Sciatic nerve (tissue), 2 donors: ENCODE measurements at regions not wholly inside any gene's neighbourhood (a gene's known extent, or its start where the extent isn't known, plus 50 kb on each side); places are given as distances from the start of the nearest gene placed in this dataset.
"Not testable (repeated sequence)": the region's sequence is repeated elsewhere in the genome, so short reads cannot be mapped to it uniquely, and the experiment has no call there.

Experiments
- ATAC-seq: fragments of 200-7000 bp; cut with Tn5 transposase; one replicate; pipeline ENCODE4 v1.9.1; 2020; ENCODE audit warnings: mild to moderate bottlenecking, moderate library complexity
- DNase-seq: peaks from one replicate; pipeline ENCODE4 v3.0.0-alpha.2; 2020; ENCODE audit warnings: low spot score
- intact Hi-C: fragments of 100-400 bp; cut with DNase I; formaldehyde crosslinking; loops from one replicate; pipeline ENCODE4 v1.14.2; 2022
- donor health status: DM: no; HTN: no; CAD: no.
- donor health status: DM: no; HTN: no; CAD: no.

GRCh38 chr20:18876394-18876793, 62.8 kb downstream of the SCP2D1 start:
- ATAC-seq, intact Hi-C loops, DNase-seq: not testable (repeated sequence)

GRCh38 chr20:18879262-18879661, 65.7 kb downstream of the SCP2D1 start:
- ATAC-seq (no peak), DNase-seq (no peak)
- intact Hi-C loops = no loop called here

DNA sequence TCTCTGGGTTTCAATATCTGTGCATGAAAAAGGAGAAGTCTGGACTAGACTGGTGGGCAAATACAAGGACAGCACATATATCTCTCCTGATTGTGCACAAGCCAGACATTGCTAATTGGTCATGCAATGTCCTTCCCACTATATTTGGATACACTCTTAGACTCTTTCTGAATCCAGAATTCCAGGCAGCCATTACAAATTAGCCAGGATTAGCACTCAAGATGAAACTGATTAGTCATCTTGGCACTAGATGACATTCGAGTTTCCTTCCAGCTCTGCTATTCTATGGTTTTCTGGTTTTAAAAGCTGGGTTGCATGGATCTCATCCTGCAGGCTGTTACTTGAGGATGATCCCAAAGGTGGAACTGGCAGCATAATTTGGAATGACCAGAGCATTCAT, 73.2 kb downstream of the SCP2D1 start:
- ATAC-seq (no peak), DNase-seq (no peak)
- intact Hi-C loops = no loop called here

DNA sequence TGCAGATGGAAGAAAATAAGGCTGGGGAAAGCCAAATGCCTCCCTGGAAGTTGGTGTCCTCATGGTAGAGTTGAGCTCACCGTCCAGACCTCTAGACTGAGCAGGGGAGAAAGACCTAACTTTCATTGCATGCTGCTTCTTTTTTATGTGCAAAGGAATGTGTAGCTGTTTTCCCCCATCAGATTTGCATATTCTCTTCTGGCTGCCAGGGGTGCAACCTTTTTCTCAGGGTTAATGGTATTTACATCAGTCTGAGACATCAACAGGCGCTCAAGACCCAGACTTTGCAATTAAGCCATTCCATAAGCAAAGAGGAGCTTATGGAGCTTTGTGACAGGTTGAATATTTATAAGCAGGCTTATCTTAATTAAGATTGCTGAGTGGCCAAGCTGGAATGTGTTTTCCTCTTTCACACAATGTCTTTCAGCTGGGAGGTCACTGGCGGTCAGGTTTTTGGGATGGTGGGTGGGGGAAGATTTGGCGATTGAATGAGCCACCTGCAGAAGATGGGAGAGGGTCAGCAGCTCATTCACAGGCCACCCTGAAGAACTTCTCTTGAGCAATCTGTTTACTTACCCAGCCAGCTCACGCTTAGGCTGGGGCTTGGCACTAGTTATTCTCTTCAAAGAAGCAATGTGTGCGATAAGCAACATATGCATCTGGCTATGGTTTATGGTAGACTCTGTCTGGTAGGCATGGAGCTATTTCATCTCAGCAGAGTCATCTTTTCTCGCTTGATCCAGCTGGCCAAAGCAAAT, 88.6 kb downstream of the SCP2D1 start:
- intact Hi-C loops = no loop called here
- ATAC-seq (no peak), DNase-seq (no peak)

GRCh38 chr20:18904192-18904591, 90.6 kb downstream of the SCP2D1 start:
- DNase-seq (no peak), ATAC-seq (no peak)
- intact Hi-C loops = no loop called here

- ATAC-seq (peak; percentile 55), DNase-seq (no peak)
- intact Hi-C loops = no loop called here
Measured at GRCh38 chr20:18904624-18905023, 91.0 kb downstream of the SCP2D1 start.

DNA sequence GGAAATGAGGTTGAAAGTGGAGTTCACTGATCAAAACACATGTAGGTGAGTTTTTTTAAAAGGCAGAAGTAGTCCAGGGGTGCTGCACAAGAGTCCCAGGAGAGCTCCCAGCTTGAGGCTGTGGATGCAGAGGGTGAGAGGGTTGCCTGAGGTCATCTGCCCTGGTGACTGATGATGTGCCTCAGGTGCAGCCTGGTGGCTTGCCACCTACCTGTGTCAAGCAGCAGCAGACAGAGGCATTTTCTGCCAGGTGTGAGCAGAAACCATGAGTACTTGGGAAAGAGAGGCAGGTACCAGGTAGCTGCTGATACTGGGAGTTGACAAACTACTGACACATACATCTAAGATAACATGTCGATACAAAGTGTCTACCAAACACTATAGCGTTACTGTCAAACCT, 92.5 kb downstream of the SCP2D1 start:
- intact Hi-C loops = no loop called here
- no peak for ATAC-seq
- DNase-seq = no peak

DNA sequence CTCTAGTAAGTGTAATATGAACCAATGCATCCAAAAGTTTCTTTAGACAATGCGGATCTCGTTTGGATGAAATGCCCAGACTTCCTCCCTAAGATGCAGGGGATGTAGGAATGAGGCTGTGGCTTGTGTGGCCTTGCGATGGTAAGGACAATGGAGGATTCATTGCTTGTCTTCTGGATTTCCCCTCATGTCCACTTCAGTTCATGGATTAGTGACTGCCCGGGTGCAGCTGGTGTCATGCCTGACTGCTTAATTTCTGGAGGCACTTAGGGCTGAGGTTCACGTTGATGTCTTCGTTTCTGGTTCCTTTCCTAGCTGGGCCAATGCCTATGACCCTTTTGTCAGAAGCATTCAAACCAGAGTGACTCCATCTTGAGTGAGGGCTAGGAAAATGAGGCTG, 93.8 kb downstream of the SCP2D1 start:
- ATAC-seq (no peak), DNase-seq (no peak)
- intact Hi-C loops = no loop called here

DNA sequence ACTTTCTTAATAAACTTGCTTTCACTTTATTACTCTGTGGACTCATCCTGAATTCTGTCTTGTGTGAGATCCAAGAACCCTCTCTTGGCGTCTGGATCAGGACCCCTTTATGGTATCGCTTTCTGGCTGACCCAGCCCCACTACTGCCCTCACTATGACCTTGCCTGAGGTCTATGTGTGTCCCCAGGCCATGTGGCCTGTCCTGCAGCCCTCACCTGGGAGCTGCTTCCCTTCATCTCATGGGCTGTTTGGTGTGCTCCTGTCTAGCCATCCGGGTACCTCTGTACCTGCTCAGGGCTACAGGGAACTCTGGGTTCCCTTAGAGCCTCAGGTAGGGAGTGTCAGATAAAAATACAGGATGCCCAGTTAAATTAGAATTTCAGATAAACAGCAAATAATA, 94.5 kb downstream of the SCP2D1 start:
- intact Hi-C loops = no loop called here
- no peak for DNase-seq
- ATAC-seq = no peak

GRCh38 chr20:18909254-18909653, 95.7 kb downstream of the SCP2D1 start:
- no peak for DNase-seq
- ATAC-seq = no peak
- intact Hi-C loops = no loop called here

DNA sequence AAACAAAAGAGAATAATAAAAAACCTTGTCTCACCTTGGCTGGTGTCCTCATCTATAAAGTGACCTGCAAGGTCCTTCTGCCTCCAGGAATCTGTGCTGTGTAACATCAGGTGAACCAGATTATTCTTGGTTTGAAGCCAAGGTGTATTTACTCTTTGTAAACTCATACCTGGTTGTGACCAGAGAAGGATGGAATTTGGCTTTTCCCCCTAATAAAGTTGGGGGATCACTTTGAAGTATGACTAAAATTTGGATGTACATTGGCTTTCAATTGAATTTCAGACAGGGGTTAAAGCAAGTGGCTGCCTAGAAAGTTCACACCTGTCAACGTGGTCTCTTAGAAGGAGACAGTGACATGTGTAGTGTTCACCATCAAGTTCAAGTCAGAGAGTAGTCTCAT, 100.1 kb downstream of the SCP2D1 start:
- intact Hi-C loops = no loop called here
- no peak for DNase-seq
- ATAC-seq = no peak

DNA sequence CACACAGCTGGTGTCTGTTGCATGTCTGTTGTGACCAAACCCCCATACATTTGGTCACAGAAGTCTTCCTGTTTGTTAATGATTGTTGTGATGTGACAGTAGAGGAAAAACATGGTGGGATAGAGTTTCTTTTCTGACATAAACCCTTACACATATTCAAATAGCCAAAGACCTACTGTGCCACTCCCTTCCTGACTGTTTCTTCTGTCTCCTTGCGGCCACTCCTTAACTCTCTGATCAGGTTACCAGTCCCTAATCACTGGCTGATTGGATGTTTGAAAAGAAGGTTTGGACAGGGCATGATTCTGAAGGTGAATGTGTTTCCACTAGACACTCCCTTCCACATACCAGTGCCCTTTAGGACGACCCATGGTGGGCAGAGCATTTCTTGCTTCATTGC, 101.2 kb downstream of the SCP2D1 start:
- intact Hi-C loops = no loop called here
- ATAC-seq = no peak

GRCh38 chr20:18916886-18917750, 103.5 kb downstream of the SCP2D1 start:
- intact Hi-C loops = no loop called here
- ATAC-seq = no peak
- DNase-seq = no peak

More for the DNA sequence above, 101.2 kb downstream of the SCP2D1 start:
- no peak for DNase-seq

DNA sequence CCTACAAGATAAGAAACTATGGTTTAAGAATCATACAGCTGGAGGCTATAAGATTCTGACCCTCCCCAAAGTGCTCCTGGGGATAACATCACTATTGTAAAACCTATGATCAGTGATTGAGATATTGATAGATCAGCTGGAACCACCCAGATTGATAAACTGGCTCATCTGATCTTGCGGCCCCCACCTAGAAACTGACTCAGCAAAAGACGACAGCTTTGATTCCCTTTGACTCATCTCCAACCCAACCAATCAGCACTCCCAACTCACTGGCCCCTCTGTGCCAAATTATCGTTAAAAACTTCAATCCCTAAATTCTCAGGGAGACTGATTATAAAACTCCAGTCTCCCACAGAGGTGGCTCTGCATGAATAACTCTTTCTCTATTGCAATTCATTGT, 106.4 kb downstream of the SCP2D1 start:
- DNase-seq (no peak), ATAC-seq (no peak)
- intact Hi-C loops = no loop called here

DNA sequence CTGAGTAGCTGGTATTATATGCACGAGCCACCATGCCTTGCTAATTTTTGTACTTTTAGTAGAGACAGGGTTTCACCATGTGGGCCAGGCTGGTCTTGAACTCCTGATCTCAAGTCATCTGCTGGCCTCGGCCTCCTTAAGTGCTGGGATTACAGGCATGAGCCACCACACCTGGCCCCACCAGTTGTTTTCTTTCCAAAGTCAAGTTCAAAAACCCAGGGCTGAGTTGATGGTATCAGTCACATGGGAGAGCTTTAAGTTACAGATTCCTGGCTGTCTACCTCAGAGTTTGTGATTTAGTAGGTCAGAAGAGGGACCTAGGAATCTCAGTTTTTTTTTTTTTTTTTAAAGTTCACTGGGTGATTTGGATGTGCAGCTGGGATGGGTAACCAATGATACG, 107.7 kb downstream of the SCP2D1 start:
- intact Hi-C loops = no loop called here
- DNase-seq = no peak
- ATAC-seq = no peak

GRCh38 chr20:18922251-18922650, 108.7 kb downstream of the SCP2D1 start:
- no peak for ATAC-seq

GRCh38 chr20:18922898-18923297, 109.3 kb downstream of the SCP2D1 start:
- ATAC-seq (no peak), DNase-seq (no peak)
- intact Hi-C loops = no loop called here

More at GRCh38 chr20:18922251-18922650, 108.7 kb downstream of the SCP2D1 start:
- intact Hi-C loops = no loop called here
- DNase-seq = no peak

GRCh38 chr20:18926965-18927364, 113.4 kb downstream of the SCP2D1 start:
- ATAC-seq (peak; percentile 58), DNase-seq (no peak)
- intact Hi-C loops = no loop called here

GRCh38 chr20:18928626-18929025, 115.0 kb downstream of the SCP2D1 start:
- ATAC-seq = no peak
- no peak for DNase-seq
- intact Hi-C loops = no loop called here

GRCh38 chr20:18929800-18930199, 116.2 kb downstream of the SCP2D1 start:
- intact Hi-C loops = no loop called here
- DNase-seq (no peak), ATAC-seq (no peak)
